Activated CD8-positive, alpha-beta memory T cell treated with anti-CD3 and anti-CD28 coated beads for 24 hours (primary cell): ENCODE measurements at regions not wholly inside any gene's neighbourhood (a gene's known extent, or its start where the extent isn't known, plus 50 kb on each side); places are given as distances from the start of the nearest gene placed in this dataset.

Experiments used
- DNase-seq: peaks from one replicate; pipeline ENCODE4 v3.0.0-alpha.2; 2020

DNA sequence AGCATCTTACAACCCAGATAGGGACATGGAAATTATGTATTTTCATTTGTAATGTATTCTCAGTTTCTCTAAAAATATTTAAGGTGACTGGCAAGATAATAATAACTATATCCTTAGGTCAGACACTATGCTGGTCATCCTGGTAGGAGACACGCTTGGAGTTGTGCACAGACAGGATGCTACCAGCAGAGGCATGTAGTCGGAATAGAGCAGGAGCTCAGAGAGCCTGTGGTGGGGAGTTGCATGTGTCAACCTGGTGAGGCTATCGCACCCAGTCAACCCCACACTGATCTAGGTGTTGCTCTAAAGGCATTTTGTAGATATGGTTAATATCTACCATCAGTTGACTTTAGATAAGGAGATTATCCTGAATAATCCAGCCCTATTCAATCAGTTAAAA, 318.5 kb downstream of the MIAT start:
- no peak for DNase-seq

DNA sequence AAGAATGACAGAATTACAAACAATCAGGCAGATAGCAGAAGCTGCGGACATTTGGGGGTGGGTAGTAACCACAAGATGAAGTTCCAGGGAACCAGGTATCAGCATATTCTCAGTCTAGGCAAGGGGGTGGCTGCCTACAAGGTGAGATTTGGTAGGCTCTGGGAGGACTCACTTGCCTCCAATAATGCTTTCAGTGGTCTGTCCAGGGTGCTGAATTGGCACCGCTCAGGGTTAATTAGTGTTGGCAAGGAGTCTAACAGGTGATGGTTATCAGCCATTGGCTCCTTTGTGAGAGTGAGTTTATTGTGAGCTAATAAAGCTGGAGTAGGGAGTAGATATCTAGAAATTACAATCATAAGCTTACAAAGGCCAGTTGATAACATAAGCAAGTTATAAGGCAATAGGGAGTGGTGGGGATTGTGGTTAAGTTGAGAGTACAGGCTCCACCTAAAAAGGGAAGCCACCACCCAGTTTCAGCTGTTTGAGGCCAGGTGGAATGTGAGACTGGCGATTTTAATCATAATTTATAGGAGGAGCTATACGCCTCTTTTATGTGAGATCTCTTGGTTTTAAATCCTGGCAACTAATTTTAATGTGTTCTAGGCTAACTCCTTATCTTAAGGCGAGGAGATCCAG, 320.5 kb downstream of the MIAT start:
- no peak for DNase-seq

DNA sequence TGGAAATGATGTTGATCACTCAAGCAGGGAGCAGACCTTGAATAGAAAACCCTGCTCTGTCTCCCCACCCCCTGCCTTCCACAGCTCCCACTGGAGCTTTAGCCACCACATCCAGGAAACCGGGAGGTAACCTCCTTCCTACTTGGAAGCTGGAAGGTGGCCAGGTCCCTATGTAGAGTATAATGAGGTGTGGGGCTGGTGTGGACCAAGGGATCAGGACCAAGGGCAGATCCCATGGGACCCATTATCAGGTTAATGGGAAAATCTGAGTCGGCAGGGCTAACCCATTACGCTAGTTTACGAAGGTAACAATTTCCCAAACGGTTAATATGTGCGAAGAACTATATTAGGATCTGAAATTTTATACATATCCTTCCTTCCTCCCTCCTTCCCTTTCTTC, 321.9 kb downstream of the MIAT start:
- no peak for DNase-seq

DNA sequence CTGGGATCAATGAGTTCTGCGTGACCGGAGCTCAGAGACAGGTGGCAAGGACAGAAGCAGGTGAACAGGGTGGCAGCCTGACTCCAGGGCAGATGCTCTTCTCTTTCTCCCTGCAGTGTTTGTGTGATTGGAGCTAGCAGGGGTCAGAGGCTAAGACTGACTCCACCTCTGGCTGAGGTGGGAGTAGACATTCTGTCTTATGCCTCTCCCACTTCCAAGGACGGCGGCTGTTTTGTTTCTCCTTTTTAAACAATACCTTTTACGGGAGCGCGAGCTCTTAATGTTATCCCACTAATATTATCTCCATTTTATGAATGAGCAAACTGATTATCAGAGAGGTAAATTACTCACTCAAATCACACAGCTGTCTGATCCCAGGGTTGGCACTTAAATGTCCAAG, 323.7 kb downstream of the MIAT start:
- DNase-seq = no peak

DNA sequence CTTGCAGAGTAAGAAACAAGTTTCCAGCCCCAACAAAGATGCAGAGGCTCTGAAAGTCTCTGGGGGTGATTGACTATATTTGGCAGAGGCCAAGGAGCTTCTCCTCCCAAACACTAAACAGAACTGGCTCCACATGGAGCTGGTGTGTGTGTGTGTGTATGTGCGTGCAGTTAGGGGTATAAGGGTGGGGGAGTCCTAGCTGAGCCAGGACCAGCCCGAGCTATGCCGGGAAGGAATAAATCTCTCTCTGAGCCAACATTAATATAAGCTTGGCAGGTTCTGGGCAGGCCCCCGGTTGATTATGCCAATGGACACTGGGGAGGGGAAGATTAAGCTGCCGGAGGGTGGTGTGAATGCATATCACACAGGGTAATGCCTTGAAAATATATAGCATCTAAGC, 324.2 kb downstream of the MIAT start:
- DNase-seq = no peak

DNA sequence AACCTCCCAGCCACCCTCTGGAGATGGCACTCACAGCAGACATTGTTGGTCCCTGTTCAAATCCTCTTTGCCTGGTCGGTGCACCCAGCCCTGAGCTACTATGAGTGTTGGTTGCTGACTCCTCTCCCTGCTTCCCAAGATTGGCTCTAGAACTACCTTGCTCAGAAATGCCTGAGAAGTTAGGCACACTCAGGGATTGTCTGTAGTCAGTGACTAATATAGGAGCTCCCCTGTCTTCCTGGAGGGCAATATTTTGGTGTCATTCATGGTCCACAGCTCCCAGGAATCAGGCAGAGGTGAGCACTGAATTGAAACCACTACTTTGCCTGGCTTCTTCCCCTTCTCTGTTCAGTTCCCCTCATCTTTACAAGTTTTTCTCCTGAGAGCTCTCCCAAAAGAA, 325.9 kb downstream of the MIAT start:
- DNase-seq = no peak

DNA sequence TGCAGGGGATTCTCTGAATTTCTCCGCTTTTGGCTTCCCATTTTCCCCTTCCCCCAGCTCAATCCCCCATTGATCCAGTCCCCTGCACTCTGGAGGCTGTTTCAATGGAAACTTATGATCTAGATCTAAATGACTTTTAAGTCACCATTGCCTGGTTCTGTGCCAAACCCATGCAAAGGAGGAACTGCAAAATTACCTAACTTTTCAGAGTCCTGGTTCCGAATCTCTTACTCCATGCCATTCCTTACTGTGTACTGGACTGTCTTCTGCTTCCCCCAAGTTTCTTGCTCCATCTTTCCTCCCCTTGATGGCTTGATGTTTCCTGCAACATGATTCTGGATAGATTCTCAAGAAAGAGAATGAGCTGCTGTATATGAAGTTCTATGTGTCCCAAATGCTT, 327.8 kb downstream of the MIAT start:
- DNase-seq = no peak

DNA sequence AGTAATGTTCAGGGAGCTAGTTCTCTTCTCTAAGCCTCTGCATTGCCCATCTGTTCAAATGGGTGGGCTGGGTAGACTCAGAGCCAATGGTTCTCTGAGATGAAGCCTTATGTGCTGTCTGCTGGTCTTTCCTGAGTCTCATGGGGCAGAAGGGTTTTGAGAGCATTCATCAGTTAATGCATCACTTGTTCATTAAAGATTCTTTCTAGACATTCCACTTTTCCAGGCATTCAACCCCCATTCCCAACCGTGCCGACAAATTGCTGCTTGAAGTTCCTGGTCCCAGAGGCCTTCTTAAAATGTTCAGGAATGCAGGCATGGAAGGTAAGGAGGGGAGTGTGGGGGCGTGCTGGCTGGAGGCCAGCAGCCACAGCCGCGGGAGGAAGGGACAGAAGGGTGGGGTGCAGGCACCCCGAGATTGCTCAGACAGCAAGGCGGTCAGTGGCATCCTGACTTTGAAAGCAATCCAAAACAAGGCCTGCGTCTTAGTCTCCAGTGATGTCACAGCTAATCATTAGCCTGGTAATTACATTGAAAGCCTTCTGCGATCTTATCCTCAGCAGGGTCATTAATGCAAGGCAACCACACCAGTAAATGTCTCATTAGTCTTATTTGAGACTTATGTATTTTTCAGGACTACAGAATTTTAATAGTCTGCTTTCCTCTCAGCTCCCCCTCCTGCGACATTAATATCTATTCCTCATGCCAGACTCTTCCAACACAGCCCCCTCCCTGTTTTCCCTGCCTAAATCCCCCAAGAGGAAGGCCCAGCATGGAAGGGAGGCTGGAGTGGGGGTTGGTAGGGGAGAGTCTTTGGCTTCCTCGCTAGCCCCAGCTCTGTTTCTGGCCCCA, 328.8 kb downstream of the MIAT start:
- no peak for DNase-seq

DNA sequence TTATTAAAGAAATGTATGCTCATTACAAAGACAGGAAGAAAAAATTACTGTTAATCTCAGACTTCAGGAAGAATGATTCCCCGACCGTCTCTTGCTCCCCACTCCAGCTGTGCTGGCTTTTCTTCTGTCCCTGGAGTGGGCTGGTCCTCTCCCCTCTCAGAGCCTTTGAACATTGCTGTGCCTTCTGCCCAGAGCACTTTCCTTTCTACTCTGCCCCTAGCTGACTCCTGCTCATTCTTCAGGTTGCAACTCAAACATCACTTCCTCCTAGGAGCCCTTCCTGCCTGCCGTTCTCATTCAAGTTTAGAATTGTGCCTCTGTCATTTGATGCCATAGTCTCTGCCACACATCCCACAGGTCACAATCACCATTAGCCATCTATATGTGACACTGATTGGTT, 329.5 kb downstream of the MIAT start:
- no peak for DNase-seq

DNA sequence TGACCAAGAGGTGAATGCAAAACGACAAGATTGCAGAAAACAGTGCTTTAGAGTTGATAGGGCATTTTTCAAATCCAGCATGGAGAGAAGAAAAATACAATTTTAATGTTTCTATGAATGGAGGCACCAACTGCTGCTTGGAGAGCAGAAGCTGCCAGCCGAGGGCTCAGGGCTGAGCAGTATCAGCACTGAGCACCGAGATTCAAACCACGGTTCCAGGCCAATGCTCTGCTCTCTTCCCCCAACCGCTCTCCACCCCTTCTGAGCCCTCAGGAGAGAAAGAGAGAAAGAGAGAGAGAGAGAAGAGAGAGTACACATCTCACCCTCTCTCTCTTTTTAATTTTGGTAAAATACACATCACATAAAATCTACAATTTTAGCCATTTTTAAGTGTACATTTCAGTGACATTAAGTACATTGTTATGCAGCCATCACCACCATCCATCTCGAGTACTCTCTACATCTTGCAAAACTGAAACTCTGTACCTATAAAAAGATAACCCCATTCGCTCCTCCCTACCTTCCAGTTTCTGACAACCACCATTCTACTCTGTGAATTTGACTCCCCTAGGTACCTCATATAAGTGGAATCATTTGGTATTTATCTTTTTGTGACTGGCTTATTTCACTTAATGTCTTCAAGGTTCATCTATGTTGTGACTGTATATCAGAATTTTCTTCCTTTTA, 333.3 kb downstream of the MIAT start:
- DNase-seq = no peak

DNA sequence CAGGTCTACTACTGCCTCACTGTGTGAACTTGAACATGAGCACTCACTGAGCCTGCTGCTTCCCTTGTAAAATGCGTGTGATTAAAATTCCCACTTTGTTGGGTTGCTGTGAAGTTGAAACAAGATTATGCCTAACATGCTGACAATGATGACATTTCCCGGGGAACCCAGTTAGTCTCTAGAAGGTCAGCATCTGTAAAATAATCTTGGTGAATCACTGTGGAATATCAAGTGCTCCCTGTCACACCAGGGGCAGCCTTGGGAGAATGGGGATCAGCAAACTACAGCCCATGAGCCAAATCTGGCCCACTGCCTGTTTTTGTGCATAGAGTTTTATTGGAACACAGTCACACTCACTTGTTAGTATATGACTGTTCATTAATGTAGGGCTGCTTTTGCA, 335.2 kb downstream of the MIAT start:
- DNase-seq = no peak

DNA sequence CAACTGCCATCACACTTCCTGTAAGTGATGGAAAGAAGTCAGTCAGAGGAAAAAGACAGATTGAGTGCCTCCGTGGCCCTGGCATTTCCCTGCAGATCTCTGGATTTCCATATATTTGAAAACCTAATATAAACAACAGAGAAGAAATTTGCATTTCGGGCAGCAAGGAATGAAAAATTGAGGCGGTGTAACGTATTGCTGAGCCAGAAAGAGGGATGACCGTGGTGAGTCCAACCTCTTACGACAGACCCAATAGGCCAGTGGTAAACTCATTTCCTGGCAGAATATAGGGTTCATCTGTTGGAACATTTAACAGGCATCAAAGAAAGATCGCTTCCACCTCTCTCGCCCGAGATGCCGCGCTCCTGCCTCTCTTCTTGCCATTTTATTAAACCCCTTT, 336.5 kb downstream of the MIAT start:
- DNase-seq = no peak

DNA sequence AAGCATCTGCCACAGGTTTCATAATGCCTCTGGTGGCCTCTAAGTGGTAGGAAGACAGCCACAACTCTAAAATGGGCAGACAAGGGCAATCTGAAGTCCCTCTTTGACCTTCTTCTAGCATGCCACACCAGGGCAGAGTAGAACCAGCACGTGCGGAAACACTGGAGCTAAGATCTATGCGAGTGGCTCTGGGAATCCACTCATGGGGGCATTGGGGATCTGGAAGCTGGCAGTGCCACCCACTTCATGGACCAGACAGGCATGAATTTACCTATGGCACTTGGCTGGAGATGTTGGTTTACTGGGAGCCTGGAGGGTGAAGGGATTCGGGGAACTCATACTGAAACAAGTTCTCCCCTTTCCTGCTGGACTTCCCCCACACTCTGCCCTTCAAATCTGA, 337.4 kb downstream of the MIAT start:
- no peak for DNase-seq

DNA sequence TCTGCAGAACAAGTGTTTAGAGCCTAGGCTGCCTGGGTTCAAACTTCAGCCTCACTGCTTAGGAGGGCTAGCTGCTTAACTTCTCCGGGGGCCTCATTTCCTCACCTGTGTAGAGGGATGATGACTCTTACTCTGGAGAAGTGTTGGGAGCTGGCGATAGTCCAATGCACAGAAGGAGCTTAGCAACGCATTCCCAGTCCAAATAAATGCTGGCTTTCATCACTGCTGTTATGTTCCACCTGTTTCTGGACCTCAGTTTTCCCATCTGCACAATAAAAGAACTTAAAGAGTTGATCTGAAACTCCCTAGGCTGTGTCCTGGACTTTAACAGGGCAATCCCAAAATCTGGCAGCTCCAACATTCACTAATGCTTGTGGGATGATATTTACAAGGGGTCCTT, 337.8 kb downstream of the MIAT start:
- DNase-seq = no peak

DNA sequence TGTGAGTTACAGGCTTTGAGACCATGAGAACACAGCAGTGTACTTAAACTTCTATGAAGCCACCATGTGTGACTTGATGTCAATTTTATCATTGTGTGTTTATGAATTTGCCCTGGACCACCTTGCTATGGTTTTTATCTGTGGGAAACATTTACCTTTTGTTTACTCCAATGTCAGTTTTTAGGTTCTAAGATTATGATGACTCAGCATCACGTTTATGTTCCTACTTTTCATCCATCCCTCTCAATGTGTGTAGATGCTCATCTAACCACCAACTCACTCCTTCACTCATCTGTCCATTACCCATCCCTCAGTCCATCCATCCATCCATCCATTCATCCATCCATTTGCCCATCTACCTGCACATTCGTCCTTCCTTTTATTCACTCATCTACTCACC, 338.8 kb downstream of the MIAT start:
- DNase-seq = no peak

DNA sequence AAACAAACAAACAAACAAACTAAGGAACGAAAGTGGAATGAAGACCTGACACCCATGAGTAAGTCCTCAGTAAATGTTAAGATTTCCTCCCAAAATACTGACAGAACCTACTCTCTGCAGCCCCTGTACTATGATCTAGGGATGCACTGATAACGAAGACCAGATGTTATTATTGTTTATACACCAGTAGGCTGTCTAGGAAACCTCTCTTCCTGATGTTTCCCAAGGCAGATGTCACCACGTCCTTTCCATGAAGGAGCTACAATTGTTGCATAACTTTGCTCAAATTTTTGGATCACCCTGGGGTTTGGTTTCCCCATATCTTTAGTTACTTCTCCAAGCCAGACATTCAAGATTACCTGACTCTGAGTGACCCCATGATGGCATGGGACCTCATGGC, 340.7 kb downstream of the MIAT start:
- no peak for DNase-seq

DNA sequence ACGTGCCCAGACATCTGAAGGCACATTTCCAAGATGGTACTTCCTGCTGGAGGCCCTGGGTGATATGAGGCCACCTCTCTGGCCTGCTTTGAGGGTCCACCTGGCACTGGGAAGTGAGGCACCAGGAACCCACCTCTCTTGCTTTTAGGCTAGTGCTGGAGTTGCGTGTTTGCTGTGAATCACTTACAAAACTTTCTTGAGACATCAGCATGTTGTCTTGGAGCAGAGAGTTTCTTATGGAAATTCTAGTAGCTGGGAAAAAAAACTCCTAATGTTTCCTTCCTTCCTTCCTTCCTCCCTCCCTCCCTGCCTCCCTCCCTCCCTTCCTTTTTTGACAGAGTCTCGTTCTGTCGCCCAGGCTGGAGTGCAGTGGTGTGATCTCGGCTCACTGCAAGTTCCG, 341.3 kb downstream of the MIAT start:
- DNase-seq = no peak

DNA sequence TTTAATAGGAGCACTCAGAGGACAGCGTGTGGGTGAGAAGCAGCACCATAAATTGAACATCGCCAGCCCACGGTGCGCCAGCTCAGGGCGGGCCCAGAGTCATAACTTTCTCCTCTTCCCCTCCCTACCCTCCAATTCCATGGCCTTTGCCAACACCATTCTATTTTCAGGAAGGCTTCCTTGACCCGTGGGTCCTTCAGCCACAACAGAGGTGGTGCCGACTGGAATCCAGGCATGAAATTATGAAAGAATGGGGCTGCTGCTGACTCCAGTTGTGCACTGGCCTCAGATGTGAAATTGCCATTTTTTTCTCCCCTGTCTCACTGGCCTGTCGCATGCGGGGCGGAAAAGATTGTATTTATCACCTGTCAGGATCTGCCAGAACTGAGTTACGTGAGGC, 345.9 kb downstream of the MIAT start:
- no peak for DNase-seq

DNA sequence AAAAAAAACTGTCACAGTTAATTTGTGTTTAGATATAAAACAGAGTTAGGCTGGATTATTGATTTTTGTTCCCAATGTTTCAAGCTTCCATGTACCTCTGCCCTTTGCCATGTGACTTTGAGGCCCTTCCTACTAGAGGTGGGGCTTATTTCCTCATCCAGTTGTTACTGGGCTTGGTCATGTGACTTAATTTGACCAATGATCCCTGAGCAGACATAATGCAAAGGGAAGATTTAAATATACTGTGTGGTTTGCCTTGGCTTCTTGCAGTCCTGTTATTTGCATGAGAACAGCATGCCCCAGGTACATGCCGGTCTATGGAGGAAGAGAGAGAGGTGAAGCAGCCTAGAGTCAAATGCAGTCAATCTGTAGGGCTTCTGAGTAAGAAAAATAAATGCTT, 347.0 kb downstream of the MIAT start:
- no peak for DNase-seq

DNA sequence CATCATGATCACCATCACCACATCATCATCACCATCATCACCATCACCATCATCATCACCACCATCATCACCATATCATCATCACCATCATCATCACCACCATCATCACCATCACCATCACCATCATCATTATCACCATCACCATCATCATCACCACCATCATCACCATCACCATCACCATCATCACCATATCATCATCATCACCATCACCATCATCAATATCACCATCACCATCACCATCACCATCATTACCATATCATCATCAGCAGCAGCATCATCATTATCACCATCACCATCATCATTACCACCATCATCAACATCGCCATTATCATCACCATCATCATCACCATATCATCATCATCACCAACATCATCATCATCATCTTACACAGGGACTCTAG, 351.1 kb downstream of the MIAT start:
- DNase-seq = no peak

DNA sequence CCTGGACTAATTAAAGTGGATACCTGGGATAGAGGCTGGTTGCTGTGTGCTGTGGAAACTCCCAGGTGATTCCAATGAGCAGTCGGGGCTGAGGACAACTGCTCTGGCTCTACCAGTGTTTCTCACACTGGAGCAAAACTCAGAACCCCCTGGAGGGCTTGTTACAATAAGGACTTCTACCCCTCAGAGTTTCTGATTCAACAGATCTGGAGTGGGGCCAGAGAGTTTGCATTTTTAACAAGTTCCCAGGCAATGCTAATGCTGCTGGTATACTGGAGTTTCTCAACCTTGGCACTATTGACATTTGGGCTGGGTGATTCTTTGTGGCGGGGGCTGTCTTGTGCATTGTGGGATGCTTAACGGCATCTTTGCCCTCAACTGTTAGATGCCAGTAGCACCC, 353.7 kb downstream of the MIAT start:
- no peak for DNase-seq

DNA sequence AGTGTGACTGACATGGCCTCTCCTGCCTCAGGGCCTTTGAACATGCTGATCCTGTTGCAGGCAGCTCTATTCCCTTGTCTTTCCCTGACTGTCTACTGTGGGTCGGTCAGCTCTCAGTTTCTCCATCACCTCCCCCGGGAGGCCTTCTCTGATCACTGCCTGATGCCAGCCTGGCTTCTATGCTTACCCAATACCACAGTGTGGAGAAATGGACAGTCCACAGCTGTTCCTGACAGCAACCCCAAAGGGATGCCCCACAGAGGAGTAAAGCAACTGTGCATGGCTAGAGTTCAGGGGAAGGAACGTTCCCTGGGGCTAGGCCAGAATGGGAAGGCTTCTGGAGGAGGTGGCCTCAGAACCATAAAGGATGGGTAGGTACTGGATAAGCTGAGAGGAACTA, 354.3 kb downstream of the MIAT start:
- DNase-seq = no peak

DNA sequence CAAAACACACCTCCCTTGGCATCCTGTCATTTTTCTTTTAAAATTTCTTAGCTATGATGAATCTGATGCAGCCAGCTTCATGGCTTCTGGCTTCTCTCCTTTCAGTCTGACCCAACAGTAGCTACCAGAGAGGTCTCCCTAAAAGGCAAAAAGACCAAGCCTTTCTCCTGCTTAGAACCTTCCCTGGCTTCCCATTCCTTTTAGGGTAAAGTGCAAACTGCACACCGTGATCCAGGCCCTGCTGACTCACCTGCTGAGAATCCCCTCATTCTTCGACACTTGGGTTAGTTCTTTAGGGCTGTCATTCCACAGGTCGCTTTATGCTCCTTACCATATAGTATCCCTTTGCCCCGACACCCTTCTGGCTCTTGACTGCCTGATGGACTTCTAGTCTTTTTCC, 362.4 kb downstream of the MIAT start:
- DNase-seq = no peak

DNA sequence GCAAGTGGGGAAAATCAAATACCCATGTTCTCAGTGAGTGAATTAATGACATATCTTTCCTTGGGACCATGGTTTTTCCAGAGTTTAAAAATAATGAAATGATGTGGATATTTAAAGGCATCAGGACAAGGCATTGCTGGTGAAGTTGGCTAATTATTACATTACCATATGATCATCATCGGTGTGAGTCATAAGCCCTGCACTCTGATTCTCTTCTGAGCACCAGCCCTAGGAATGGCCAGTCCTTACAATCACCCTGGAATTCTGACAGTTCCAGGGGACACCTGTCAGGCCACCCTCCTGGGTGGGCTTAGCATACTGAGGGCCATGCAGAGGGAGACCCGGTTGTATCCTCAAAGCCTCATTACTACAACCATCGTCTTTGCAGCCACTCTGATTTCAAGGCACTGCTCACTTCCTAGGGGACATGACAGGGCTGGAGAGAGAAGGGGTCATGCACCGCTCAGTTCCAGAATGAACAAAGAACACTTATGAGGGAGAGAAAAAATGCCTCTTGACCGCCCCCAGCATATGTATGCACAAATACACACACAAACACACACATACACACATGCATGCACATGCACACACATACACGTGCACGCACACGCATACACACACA, 365.0 kb downstream of the MIAT start:
- no peak for DNase-seq
